ENCODE measurements at regions not wholly inside any gene's neighbourhood (a gene's known extent, or its start where the extent isn't known, plus 50 kb on each side); places are given as distances from the start of the nearest gene placed in this dataset.
A peak's percentile ranks its signal among the peaks of the same experiment; 100 is the strongest.

DNA sequence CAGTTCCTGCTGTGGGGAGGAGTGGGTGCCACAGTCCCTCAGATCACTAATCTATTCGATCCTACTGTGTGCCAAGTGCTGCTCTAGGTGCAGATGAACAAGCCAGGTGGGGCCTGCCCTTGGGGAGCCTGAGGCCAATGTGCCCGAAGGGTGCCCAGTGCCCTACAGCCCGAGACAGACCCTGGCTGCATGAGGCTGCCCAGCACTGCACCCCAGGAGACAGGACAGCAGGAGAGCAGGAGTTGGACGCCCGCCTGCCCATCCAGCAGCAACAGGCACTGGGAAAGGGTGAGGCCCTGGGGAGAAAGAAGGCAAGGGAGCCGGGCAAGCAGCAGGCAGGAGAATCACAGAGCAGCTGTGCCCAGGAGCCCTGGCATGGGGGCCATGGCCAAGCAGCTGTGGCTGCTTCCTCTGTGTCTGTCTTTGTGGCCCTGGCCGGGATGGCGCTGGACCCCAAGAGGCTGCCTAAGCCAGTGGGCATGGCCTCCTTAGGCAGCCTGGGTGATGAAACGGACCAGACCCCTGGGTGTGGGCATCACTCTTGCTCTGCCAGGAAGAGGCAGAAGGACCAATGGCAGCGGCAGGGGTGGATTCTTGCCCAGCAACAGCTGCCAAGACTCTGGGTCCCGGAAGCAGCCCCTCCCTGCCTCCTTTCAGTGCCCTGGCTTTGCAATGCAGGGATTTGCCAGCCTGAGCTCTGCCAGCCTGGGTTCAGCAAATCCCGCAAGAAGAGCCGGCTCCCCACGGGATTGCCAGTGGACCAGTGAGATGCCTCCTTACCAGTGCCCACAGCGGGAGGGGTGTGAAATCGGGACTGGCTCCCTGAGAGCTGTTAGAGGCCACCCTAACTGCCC lies 179.6 kb upstream of the TNRC6C start:
- peak in 13 of 14 donors; percentile 63 to 95 (median 76) for DNase-seq

DNA sequence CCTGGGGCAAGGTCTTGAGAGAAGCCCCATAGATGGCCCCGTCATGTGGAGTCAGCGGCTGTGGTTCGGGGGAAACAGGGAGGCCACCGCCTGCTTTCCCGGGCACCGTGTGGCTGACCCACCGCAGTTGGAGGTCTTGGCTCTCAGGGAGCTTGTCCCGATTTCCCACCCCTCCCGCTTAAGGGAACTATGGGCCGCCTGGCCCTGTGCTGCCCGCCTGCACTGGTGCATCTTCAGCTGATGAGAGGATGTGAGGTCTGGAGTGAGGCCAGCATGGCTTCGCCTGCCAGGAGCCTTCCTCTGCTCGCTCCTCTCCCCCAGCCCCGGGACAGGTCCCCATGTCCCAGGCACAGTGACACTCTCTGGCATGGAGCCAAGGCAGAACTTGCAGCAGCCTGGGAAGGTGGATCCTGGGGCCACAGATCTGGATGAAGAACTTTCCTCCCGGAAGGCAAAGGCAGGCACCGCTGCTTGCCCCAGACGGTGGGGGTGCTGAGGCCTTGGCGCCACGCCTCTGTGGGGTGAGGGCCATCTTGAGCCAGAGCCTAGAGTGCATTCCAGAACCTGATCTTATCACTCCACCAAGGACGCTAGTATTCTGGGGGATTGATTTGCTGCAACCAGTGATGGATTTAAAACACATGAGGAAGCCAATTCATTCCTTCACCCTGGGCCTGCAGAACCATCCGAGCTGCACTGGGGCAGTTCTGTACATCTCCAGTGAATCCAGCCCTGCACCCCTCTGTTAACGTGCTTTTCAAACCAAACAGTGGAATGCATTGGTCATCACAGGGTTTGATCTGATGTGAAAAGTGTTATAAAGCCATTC lies 178.6 kb upstream of the TNRC6C start:
- peak in 9 of 14 donors; percentile 22 to 65 (median 43) for DNase-seq

GRCh38 chr17:77781536-77781935 lies 177.0 kb upstream of the TNRC6C start:
- no peak for DNase-seq

DNA sequence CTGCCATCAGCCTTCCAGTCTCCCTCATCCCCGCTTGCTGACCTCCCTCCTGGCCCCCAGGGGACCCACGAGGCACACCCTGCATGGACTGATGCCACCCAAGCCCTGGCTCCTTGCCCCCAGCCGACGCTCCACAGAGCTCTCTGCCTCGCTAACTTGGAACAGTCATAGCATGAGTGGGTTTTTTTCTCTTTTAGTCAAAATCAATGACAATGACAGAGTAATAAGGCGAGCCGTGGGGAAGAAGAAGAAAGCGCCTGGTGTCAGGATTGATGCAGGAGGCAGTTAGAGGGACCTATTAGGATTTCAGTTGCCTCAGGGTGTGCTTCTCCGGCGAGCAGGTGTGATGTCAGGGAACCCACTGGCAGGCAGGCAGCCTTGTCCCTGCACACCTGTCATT lies 176.3 kb upstream of the TNRC6C start:
- no peak for DNase-seq

DNA sequence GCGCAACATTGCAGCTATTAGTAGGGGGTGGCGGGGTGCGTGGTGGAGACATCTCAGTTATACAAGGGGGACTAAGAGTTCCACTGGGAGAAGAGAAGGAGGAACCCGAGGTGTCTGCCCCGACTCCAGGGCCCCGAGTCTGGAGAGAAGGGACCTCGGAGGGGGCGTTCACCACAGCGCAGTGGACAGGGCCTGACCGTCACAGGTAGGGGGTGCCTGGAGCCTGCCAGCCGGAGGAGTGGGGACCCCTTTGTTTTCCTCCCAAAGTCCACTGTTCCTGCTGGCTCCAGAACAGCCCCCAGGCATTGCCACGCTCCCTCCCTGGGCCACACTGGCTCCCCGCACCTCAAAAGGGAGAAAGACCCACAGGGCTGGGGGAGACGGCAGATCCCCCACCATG lies 175.9 kb upstream of the TNRC6C start:
- no peak for DNase-seq

DNA sequence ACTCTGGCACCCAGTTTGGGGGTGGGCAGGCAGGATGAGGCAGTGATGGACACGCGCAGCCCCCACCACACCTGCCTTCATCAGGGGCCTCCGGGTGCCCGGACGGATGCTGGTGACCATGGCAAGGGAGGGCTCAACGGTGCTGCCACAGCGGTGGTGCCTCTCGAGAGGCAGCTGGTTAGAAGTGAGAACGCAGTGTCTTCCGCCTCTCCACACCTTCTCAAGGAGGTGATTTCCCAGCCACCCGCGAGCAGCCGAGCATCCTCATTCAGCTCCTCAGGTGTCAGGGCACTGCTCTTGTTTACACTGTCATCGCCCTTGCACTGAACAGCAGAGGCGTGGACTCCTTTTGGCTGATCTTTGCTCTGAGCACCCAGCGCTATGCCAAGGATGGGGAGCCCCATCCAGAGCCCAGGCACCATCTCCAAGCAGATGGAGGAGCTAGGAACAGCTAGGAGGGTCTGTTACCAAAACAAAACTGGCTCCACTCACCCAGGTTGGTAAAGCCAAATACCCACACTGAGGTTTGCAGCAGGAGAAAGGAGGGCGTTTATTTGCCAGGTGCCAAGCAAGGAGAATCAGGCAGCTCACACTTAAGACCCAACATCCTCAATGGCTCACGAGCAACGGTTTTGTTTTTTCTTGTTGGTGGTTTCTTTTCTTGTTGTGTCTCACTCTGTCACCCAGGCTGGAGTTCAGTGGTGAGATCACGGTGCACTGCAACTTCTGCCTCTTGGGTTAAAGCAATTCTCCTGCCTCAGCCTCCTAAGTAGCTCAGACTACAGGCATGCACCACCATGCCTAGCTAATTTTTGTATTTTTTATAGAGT lies 174.3 kb upstream of the TNRC6C start:
- DNase-seq, result no peak

- DNase-seq, result no peak
Observed at GRCh38 chr17:77785312-77785905, 173.1 kb upstream of the TNRC6C start.

DNA sequence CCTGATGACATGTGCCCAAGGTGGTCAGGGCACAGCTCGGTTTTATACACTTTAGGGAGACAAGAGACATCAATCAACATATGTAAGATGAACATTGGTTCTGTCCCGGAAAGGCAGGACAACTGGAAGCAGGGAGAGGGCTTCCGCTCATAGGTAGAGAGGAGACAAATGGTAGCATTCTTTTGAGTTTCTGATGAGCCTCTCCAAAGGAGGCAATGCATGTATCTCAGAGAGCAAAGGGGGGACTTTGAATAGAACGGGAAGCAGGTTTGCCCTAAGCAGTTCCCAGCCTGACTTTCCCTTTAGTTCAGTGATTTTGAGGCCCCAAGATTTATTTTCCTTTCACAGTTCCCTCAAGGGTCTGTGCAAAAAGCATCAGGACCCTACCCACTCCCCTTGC lies 172.4 kb upstream of the TNRC6C start:
- DNase-seq, result no peak

DNA sequence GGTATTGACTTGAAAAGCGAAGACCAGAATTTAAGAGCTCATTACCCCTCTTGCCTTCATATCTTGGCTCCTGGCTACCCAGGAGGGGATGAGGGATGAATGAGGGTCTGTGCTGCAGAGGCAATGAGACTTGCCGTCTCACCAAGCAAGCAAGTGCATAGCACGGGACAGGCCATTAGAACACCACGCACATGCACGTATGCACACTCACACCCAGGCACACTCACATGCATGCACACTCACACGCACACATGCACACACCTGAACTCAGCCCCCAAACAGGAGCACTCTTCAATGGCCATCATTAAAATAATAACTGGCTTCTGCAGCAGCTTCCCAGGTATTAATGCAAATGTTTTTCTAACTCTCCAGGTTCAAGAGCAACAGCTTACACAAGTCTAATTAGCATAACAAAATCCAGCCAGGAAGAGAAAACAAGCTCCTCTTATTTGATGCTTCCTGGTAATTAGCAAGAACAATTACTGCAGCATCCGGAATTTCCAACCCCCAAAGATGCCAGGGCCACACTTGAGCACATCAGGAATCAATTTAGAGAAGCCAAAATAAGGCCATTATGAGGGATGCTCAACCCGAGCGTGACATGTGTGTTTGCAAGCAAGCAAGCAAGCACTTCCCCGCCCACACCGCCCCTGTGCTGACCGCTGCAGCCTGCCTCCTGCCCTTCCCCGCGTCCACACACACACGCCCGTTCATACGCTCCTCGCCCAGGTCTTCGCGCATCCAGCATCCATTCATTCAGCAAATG lies 171.6 kb upstream of the TNRC6C start:
- no peak for DNase-seq

- DNase-seq, result peak in 1 of 14 donors; percentile 16
Observed at GRCh38 chr17:77790143-77790829, 168.2 kb upstream of the TNRC6C start.

DNA sequence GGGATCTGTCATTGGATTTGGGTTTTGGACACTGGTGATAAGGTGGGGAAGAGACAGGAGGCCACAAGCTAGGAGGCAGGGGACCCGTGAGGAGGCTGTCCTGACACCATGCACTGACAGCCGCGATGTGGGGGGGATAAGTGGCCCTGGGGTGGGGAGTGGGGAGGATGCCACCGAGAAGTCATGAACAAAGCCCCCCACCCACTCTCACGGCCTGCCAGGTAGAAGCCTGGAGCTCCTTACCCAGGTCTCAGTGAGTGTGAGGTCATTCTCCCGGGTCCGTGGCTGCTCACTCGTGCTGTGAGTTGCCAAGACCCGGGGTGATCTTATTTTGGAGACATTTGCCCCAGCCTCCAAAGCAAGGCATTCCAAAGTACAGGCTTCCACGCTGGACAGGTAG lies 165.9 kb upstream of the TNRC6C start:
- DNase-seq, result no peak

GRCh38 chr17:77793146-77793970 lies 165.1 kb upstream of the TNRC6C start:
- DNase-seq, result no peak

GRCh38 chr17:77793971-77794235 lies 164.6 kb upstream of the TNRC6C start:
- DNase-seq, result no peak

GRCh38 chr17:77794846-77795245 lies 163.7 kb upstream of the TNRC6C start:
- DNase-seq, result no peak

DNA sequence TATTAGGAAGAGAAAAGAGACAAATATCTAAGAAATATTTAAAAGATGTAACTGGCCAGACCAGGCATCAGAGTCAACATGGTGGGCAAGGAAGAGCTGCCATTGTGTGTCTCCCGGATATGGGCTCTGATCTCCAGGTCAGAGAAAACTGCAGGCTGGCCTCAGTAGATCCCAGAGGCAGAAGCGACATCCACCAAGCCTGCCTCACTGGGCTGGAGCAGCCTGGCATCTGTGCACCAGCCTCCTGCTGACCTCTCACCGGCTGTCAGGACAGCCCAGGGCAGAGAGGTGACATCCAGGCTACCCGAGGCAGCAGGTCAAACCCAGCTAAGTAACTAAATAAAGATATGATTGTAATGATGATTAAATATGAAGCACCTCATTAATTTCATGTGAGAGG lies 162.8 kb upstream of the TNRC6C start:
- no peak for DNase-seq

DNA sequence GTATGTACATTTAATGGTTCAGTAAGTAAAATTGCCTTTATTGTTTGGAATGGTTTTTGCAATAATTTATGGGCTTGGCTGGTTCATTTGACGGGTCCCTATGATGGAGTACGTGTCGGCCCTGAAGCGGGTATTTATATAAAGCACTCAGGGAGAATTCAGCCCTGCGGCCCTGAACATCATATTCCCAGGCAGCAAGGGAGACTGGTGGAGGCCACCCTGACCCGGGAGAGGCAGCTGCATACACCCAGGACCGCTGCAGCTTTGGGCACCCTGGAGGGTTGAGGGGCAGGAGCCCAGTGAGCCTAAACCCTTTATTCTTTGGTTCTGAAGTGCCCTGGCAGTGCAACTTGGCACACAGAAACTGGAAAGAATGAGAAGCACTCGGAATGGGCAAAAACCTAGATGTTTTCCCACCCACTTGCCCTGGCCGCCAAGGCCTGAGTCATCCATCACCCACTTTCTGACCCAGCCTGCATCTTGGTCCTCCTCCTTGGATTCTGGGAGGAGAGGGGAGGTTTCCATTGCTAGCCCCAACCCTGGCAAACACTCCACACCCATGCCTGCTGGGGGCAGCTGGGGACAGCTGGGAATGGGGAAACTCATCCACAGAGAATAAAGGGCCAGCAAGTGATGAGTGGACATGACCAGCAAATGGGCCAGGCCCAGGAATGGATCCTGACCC lies 162.2 kb upstream of the TNRC6C start:
- DNase-seq, result peak in 3 of 14 donors; percentile 20 to 57 (median 20)

DNA sequence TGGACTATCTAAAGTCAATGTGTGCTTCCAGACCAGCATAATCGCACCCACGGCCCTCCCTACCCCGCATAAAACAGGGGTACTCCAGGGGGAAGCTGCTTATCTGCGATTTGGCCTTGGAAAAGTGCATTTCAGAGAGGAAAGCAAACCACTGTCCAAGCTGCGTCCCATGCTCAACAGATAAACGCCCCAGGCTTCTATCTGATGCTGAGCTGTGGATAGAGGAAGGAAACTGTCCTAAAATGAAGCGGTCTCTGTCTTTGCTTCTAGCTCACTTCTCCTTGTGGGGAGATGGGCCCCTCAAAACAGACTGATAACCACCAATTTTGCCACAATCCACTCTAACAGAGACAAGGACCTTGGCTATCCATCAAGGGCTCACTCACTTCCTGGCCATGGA lies 160.5 kb upstream of the TNRC6C start:
- no peak for DNase-seq

- no peak for DNase-seq
Observed at GRCh38 chr17:77798481-77798880, 160.0 kb upstream of the TNRC6C start.

GRCh38 chr17:77800816-77801215 lies 157.7 kb upstream of the TNRC6C start:
- DNase-seq, result no peak

Data from C1 segment of cervical spinal cord (tissue), 14 donors.